GM18867 (cell line): ENCODE measurements at regions not wholly inside any gene's neighbourhood (a gene's known extent, or its start where the extent isn't known, plus 50 kb on each side); places are given as distances from the start of the nearest gene placed in this dataset.

Experiments used
- ATAC-seq: cut with Tn5 transposase; IDR thresholded peaks from one replicate; pipeline ENCODE4 v1.9.1; 2021; ENCODE audit warnings: mild to moderate bottlenecking, moderate library complexity; ENCODE audit not compliant: unreplicated experiment

- ATAC-seq, result no peak
Measured at GRCh38 chr2:64311948-64312621, 141.9 kb upstream of the LGALSL start.

- ATAC-seq, result no peak
Measured at GRCh38 chr2:64312622-64313397, 141.2 kb upstream of the LGALSL start.

- ATAC-seq, result no peak
Measured at GRCh38 chr2:64313398-64313723, 140.6 kb upstream of the LGALSL start.

GRCh38 chr2:64315291-64315960, 138.5 kb upstream of the LGALSL start:
- ATAC-seq, result no peak

GRCh38 chr2:64317707-64318475, 136.1 kb upstream of the LGALSL start:
- ATAC-seq, result no peak

- ATAC-seq, result no peak
Measured at GRCh38 chr2:64318476-64318748, 135.6 kb upstream of the LGALSL start.

- no peak for ATAC-seq
Measured at GRCh38 chr2:64319896-64320295, 134.1 kb upstream of the LGALSL start.

GRCh38 chr2:64322433-64322832, 131.5 kb upstream of the LGALSL start:
- no peak for ATAC-seq

GRCh38 chr2:64323197-64323596, 130.8 kb upstream of the LGALSL start:
- ATAC-seq, result no peak

GRCh38 chr2:64324746-64325410, 129.1 kb upstream of the LGALSL start:
- ATAC-seq, result no peak

- ATAC-seq, result no peak
Measured at GRCh38 chr2:64325477-64325851, 128.5 kb upstream of the LGALSL start.

- peak; percentile 90 for ATAC-seq
Measured at GRCh38 chr2:64325852-64326577, 127.9 kb upstream of the LGALSL start.

GRCh38 chr2:64326578-64327050, 127.3 kb upstream of the LGALSL start:
- ATAC-seq, result no peak

GRCh38 chr2:64327129-64327509, 126.8 kb upstream of the LGALSL start:
- ATAC-seq, result no peak

- no peak for ATAC-seq
Measured at GRCh38 chr2:64327510-64328414, 126.2 kb upstream of the LGALSL start.

- no peak for ATAC-seq
Measured at GRCh38 chr2:64328415-64328722, 125.6 kb upstream of the LGALSL start.

GRCh38 chr2:64328756-64329155, 125.2 kb upstream of the LGALSL start:
- ATAC-seq, result no peak

- ATAC-seq, result no peak
Measured at GRCh38 chr2:64329848-64330247, 124.1 kb upstream of the LGALSL start.

- no peak for ATAC-seq
Measured at GRCh38 chr2:64330281-64331113, 123.5 kb upstream of the LGALSL start.
